ENCODE measurements at regions not wholly inside any gene's neighbourhood (a gene's known extent, or its start where the extent isn't known, plus 50 kb on each side); places are given as distances from the start of the nearest gene placed in this dataset.

GRCh38 chr10:110436554-110437350, 61.0 kb upstream of the DUSP5 start:
- DNase-seq (ENCODE audit: low read depth) = no peak

- DNase-seq (ENCODE audit: low read depth) = no peak
These were observed 60.4 kb upstream of the DUSP5 start for GRCh38 chr10:110437351-110437605.

DNA sequence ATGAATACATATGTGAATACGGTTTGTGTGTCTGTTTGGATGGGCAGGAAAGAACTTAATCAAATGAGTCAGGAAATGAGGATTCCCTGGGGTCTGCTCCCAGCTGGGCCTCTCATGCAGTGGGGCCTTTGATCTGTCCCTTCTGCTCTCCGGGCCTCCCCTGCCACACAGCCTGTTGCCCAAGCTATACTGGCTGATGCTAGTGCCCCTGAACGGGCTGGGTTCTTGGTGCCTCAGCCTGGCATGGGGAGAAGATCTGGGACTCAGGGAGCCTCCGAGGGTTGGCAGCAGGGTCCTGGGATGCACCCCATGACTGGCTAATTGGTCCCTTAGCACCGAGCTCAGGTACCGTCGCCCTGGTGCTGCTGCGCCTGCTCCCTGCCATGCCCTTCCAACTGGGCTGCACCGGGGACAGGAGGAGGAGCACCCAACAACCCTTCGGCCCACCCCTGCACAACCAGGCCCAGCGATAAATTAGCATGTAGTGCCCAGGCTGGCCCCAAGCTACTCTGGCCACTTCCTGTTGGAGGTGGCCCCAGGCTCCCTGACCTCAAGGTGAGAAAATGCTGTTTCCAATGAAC, 59.9 kb upstream of the DUSP5 start:
- no peak for DNase-seq (ENCODE audit: low read depth)

GRCh38 chr10:110442746-110443145, 55.0 kb upstream of the DUSP5 start:
- DNase-seq (ENCODE audit: low read depth) = no peak

GRCh38 chr10:110443239-110444003, 54.3 kb upstream of the DUSP5 start:
- no peak for DNase-seq (ENCODE audit: low read depth)

DNA sequence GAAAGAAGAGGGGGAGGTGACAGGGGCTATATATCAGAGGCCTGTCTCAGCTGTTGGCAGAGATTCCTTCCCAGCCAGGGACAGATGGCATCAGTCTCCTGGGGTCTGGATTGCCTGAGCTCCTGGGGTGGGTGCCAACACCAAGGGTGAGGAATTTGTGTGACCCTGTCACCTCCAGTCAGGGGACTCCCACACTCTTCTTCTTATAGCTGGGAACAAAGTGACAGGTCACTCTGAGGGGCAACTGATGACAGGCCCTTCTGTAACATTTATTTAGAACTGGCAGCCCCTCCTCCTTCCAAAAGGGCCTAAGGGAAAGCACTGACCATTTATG, 53.7 kb upstream of the DUSP5 start:
- DNase-seq (ENCODE audit: low read depth) = no peak

GRCh38 chr10:110445871-110446270, 51.8 kb upstream of the DUSP5 start:
- no peak for DNase-seq (ENCODE audit: low read depth)

GRCh38 chr10:110446277-110446676, 51.4 kb upstream of the DUSP5 start:
- DNase-seq (ENCODE audit: low read depth) = no peak

- DNase-seq (ENCODE audit: low read depth) = peak; percentile 31
These were observed 50.6 kb upstream of the DUSP5 start for GRCh38 chr10:110446954-110447608.

DNA sequence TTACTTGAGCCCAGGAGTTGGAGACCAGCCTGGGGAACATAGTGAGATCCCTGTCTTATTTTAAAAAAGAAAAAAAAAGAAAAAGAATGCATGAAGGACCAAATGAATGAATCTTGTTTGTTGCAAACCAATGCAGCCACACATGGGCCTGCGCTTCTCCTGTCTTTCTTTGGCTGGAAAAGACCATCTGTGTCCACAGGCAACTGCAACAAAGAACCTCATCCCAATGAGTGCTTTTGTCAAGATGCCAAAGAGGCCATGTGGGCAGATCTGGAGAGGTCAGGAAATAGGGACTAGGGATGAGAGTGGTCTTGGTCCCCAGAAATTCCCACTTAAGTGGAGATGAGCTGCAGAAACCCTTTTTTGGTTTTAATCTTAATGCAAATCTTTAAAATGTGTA, 49.8 kb upstream of the DUSP5 start:
- DNase-seq (ENCODE audit: low read depth) = no peak

Measured in fibroblast of the conjunctiva (primary cell).